Trophoblast cell (in vitro differentiated cells and primary cell): ENCODE measurements at regions not wholly inside any gene's neighbourhood (a gene's known extent, or its start where the extent isn't known, plus 50 kb on each side); places are given as distances from the start of the nearest gene placed in this dataset.

Experiments
- DNase-seq, 2 donors: peaks; one replicate each; pipeline ENCODE4 v3.0.0-alpha.2; 2016
- H2AFZ ChIP-seq: 2 replicates; pipeline ENCODE4 v1.6.1; 2013; ENCODE audit warnings: low read length, moderate library complexity, mild to moderate bottlenecking; ENCODE audit not compliant: insufficient read depth, poor library complexity
- H2AK5ac ChIP-seq: 2 replicates; pipeline ENCODE4 v1.6.1; 2013; ENCODE audit warnings: mild to moderate bottlenecking, low read length
- H2BK120ac ChIP-seq: 2 replicates; pipeline ENCODE4 v1.6.1; 2013; ENCODE audit warnings: low read length, mild to moderate bottlenecking, moderate library complexity; ENCODE audit not compliant: insufficient read depth, poor library complexity
- H2BK12ac ChIP-seq: 2 replicates; pipeline ENCODE4 v1.6.1; 2013; ENCODE audit warnings: mild to moderate bottlenecking, low read length, moderate library complexity
- H2BK5ac ChIP-seq: 2 replicates; pipeline ENCODE4 v1.6.1; 2013; ENCODE audit warnings: low read length, low read depth, moderate library complexity, mild to moderate bottlenecking; ENCODE audit not compliant: poor library complexity
- H3K14ac ChIP-seq: 2 replicates; pipeline ENCODE4 v1.6.1; 2013; ENCODE audit warnings: mild to moderate bottlenecking, low read length
- H3K18ac ChIP-seq: 2 replicates; pipeline ENCODE4 v1.6.1; 2013; ENCODE audit warnings: mild to moderate bottlenecking, low read length
- H3K23ac ChIP-seq: 2 replicates; pipeline ENCODE4 v1.6.1; 2013; ENCODE audit warnings: low read length
- H3K27ac ChIP-seq: 2 replicates; pipeline ENCODE4 v1.5.1; 2013; ENCODE audit warnings: low read depth, mild to moderate bottlenecking, inconsistent platforms, low read length, moderate library complexity
- H3K27me3 ChIP-seq: 2 replicates; pipeline ENCODE4 v1.6.1; 2013; ENCODE audit warnings: inconsistent platforms, mild to moderate bottlenecking, low read length, moderate library complexity; ENCODE audit not compliant: insufficient read depth
- H3K36me3 ChIP-seq, 2 experiments: 1 replicate in 1 of 2; 2 replicates in 1 of 2; pipeline ENCODE4 v1.6.1; 2013; ENCODE audit warnings: low read length in 2 of 2, mild to moderate bottlenecking in 2 of 2, moderate library complexity in 1 of 2; ENCODE audit not compliant: insufficient read depth in 2 of 2, control insufficient read depth in 1 of 2
- H3K4ac ChIP-seq: 2 replicates; pipeline ENCODE4 v1.6.1; 2013; ENCODE audit warnings: low read depth, mild to moderate bottlenecking, low read length, moderate library complexity
- H3K4me1 ChIP-seq, 2 experiments: 1 replicate in 1 of 2; 2 replicates in 1 of 2; pipeline ENCODE4 v1.6.1; 2013; ENCODE audit warnings: low read length in 2 of 2, mild to moderate bottlenecking in 2 of 2, moderate library complexity in 1 of 2; ENCODE audit not compliant: insufficient read depth in 2 of 2, control insufficient read depth in 1 of 2
- H3K4me2 ChIP-seq: 2 replicates; pipeline ENCODE4 v1.6.1; 2013; ENCODE audit warnings: inconsistent platforms, mild to moderate bottlenecking, low read length, moderate library complexity
- H3K4me3 ChIP-seq: 2 replicates; pipeline ENCODE4 v1.5.1; 2013; ENCODE audit warnings: mild to moderate bottlenecking, low read depth, low read length, inconsistent platforms
- H3K79me1 ChIP-seq: one replicate; pipeline ENCODE4 v1.6.1; 2013; ENCODE audit warnings: low read length
- H3K79me2 ChIP-seq: 2 replicates; pipeline ENCODE4 v1.6.1; 2013; ENCODE audit warnings: low read length, mild to moderate bottlenecking; ENCODE audit not compliant: control insufficient read depth, insufficient read depth, poor library complexity
- H3K9ac ChIP-seq: 2 replicates; pipeline ENCODE4 v1.6.1; 2013; ENCODE audit warnings: mild to moderate bottlenecking, low read length
- H3K9me3 ChIP-seq: 2 replicates; pipeline ENCODE4 v1.6.1; 2013; ENCODE audit warnings: low read depth, mild to moderate bottlenecking, control low read depth, inconsistent platforms, low read length; ENCODE audit not compliant: insufficient read depth
- H4K12ac ChIP-seq: 2 replicates; pipeline ENCODE4 v1.6.1; 2013; ENCODE audit warnings: low read depth, mild to moderate bottlenecking, low read length, moderate library complexity
- H4K8ac ChIP-seq: 2 replicates; pipeline ENCODE4 v1.6.1; 2013; ENCODE audit warnings: low read depth, mild to moderate bottlenecking, low read length, moderate library complexity
- H4K91ac ChIP-seq: one replicate; pipeline ENCODE4 v1.6.1; 2013; ENCODE audit warnings: low read depth, mild to moderate bottlenecking, low read length, moderate library complexity
- WGBS: extraction: QIAGEN DNeasy Blood & Tissue Kit; methylation state at CpG from one replicate; pipeline ENCODE4 v1.1.7; 2013; ENCODE audit warnings: missing lambda C conversion rate; ENCODE audit not compliant: insufficient read length, insufficient coverage; ENCODE audit errors: extremely low coverage; 5-methylcytosine and 5-hydroxymethylcytosine counted together

DNA sequence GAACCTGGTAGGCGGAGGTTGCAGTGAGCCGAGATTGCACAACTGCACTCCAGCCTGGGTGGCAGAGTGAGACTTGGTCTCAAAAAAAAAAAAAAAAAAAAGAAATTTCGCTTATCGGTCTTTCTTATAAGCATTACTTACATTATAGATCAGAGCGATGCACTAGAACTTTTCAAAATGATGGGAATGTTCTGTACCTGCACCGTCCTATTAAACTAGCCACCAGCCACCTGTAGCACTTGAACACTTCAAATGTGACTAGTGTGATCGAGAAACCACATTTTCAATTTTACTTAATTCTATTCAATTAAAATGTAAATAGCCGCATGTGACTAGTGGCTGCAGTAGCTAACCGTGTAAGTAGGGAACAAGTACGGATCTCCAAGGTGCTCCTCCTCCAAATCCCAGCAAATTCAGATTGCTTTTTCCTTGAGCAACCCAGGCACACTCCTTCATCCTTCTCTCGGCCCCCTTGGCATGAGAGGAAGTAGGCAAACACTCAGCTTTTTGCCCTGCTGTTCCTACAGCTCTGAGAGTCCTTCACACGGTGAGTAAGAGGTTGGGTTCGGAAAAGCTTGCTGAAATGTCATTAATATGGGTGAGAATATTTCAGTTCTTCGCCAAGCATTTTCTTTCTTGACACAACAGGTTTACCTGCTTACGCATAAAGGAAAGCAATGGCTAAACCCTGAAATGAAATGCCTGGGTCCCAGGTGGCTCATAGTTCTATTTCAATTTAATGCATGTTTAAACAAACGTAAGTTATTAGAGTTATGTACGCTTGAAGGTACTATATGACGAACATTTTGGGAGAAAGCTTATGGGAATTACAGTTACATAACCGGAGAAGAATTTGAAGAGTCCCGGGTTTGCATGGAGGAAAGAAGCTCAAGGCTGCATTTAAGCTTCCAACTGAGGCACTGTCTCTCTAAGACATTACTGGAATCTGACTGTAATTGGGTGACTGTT, 69.5 kb upstream of the HUNK start:
- Histone ChIP-seq H3K27ac (no peak overlapping the region), H3K79me1 (peaks cover 10% of the 10 kb centered on the region), H3K4ac (no peak overlapping the region), H3K18ac (no peak overlapping the region), H3K23ac (no peak overlapping the region), H4K12ac (no peak overlapping the region), H2BK12ac (peak overlapping the region; percentile 85), H3K79me2 (peaks cover 2% of the 10 kb centered on the region), H3K4me1 (peaks cover 13 to 20% of the 10 kb centered on the region in 2 experiments), H4K8ac (no peak overlapping the region), H3K14ac (no peak overlapping the region), H2AFZ (no peak overlapping the region), H3K9me3 (peaks cover 2% of the 10 kb centered on the region), H3K4me3 (no peak overlapping the region), H2BK120ac (no peak overlapping the region), H4K91ac (peak overlapping the region; percentile 5), H2BK5ac (no peak overlapping the region), H3K27me3 (no peaks in the 10 kb centered on the region), H3K36me3 (no peaks in the 10 kb centered on the region), H2AK5ac (no peak overlapping the region), H3K9ac (no peak overlapping the region), H3K4me2 (no peak overlapping the region)
- peak; percentile 90 to 98 for DNase-seq
- no CpG with 5 or more reads among the region's 20 CpGs for WGBS

DNA sequence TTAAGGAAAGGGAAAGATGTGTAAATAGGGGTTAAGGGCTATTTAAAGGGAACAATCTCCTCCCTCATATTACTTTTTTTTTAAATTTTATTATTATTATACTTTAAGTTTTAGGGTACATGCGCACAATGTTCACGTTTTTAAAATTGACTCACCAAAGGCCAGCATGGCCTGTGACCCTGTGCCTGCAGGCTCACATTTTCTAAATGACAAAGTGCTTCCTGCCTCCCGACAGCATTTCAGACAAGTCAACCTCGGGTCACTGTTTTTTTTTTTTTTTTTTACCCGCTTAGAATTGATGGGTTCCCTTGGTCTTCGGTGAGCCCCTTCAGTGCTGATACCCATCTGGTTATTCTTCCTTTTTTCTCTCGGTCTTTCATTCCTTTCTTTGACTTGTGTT, 70.4 kb upstream of the SCAF4 start:
- Histone ChIP-seq H3K23ac (no peak overlapping the region), H2AFZ (no peak overlapping the region), H2BK120ac (peak overlapping the region; percentile 56), H4K12ac (no peak overlapping the region), H3K4me2 (no peak overlapping the region), H3K27ac (no peak overlapping the region), H3K18ac (no peak overlapping the region), H4K91ac (no peak overlapping the region), H3K4ac (no peak overlapping the region), H3K4me1 (peaks cover 13 to 20% of the 10 kb centered on the region in 2 experiments), H2AK5ac (no peak overlapping the region), H2BK5ac (peak overlapping the region; percentile 35), H3K36me3 (no peaks in the 10 kb centered on the region), H3K14ac (no peak overlapping the region), H3K4me3 (no peak overlapping the region), H4K8ac (no peak overlapping the region), H2BK12ac (no peak overlapping the region), H3K27me3 (no peaks in the 10 kb centered on the region), H3K79me2 (peaks cover 2% of the 10 kb centered on the region), H3K79me1 (peaks cover 10% of the 10 kb centered on the region), H3K9ac (no peak overlapping the region), H3K9me3 (peaks cover 2% of the 10 kb centered on the region)
- WGBS: no CpG with 5 or more reads among the region's 7 CpGs
- peak; percentile 73 to 87 for DNase-seq

DNA sequence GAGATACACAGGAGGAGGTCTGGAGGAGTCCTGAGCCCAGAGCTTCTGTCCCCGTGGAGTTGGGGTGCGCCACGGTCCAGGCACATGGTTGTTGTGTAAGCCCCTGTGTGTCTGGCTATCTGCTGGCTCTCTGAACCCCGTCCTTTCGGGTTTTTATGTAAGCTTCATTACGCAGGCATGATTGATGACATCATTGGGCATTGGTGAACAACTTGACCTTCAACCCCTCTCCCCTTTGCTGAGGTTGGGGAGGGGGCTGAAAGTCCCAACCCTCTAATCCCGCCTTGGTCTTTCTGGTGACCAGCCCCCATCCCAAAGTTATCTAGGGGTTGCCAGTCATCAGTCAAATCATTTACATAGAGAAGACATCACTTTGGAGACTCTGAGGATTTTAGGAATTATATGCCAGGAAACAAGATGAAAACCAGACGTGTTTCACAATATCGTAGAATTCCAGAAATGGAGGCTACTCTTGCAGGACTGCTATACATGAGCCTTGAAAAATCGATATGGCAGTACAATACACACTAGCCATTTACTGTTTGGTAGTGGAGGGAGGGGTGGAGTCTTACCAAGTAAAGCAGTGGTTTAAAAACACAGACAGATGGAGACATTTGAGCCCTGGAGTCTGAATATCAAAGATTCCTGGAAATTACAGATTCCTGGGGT, 69.8 kb upstream of the SCAF4 start:
- Histone ChIP-seq H3K27ac (no peak overlapping the region), H3K27me3 (no peaks in the 10 kb centered on the region), H2BK5ac (peak overlapping the region; percentile 35), H3K79me1 (peaks cover 10% of the 10 kb centered on the region), H3K14ac (peak overlapping the region; percentile 64), H2BK120ac (peak overlapping the region; percentile 56), H3K4me3 (no peak overlapping the region), H4K91ac (peak overlapping the region; percentile 15), H3K4ac (no peak overlapping the region), H3K36me3 (no peaks in the 10 kb centered on the region), H3K4me1 (peaks cover 13 to 20% of the 10 kb centered on the region in 2 experiments), H2BK12ac (peak overlapping the region; percentile 84), H3K18ac (no peak overlapping the region), H3K23ac (no peak overlapping the region), H3K79me2 (peaks cover 2% of the 10 kb centered on the region), H2AFZ (no peak overlapping the region), H3K4me2 (no peak overlapping the region), H3K9me3 (peaks cover 2% of the 10 kb centered on the region), H4K12ac (no peak overlapping the region), H2AK5ac (peak overlapping the region; percentile 13), H4K8ac (no peak overlapping the region), H3K9ac (no peak overlapping the region)
- DNase-seq: peak in 1 of 2 donors; percentile 68
- WGBS: no CpG with 5 or more reads among the region's 10 CpGs

DNA sequence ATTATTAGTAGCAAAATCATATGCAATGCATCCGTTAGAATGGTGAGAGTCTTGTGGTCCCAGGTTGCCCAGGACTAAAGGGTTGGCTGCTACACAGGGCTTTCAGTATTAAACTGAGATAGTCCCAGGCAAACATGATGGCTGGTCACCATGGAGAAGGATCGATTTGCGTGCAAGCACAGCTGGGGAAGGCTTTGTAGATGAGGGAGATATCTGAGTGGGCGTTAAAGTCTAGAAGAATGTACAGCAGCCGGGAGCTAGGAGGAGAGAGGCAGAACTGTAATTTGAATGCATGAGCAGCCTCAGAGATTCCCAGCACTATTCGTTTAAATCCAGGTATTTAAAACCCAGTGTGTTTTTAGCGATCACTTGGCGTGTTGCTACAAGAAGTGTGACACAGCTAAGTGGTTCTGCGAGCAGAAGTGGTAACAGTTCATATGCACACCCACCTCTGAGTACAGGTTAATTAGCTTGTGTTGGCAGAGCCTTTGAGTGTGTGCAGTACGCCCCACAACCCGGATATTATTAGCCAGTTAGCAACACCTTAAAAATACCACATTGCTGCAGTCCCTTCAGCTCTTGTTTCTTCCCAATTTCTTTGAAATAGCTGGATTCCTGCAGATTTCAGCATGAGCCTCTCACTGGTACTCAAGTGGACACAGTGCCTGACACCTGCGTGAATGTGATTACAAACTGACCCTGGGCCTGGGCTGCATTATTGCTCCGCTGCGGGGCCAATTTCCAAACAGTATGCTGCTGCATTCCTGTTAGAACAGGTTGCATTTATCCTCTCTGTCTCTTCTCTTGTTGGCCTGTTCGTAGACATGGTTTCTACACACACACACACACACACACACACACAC, 67.2 kb upstream of the SCAF4 start:
- DNase-seq: peak; percentile 67 to 75
- H4K12ac ChIP-seq: no peak overlapping the region
- H3K18ac ChIP-seq: no peak overlapping the region
- no peak overlapping the region for H3K14ac ChIP-seq
- H3K9me3 ChIP-seq: peaks cover 2% of the 10 kb centered on the region
- no peaks in the 10 kb centered on the region for H3K27me3 ChIP-seq
- H3K4ac ChIP-seq: no peak overlapping the region
- H2BK12ac ChIP-seq: no peak overlapping the region
- no peak overlapping the region for H4K91ac ChIP-seq
- no peaks in the 10 kb centered on the region for H3K36me3 ChIP-seq
- H3K4me3 ChIP-seq: no peak overlapping the region
- WGBS: no CpG with 5 or more reads among the region's 15 CpGs
- no peak overlapping the region for H4K8ac ChIP-seq
- peaks cover 13 to 20% of the 10 kb centered on the region in 2 experiments for H3K4me1 ChIP-seq
- no peak overlapping the region for H3K27ac ChIP-seq
- H2BK120ac ChIP-seq: no peak overlapping the region
- H3K23ac ChIP-seq: no peak overlapping the region
- H3K9ac ChIP-seq: no peak overlapping the region
- H2AFZ ChIP-seq: no peak overlapping the region
- H3K79me1 ChIP-seq: peaks cover 10% of the 10 kb centered on the region
- H2BK5ac ChIP-seq: no peak overlapping the region
- no peak overlapping the region for H3K4me2 ChIP-seq
- no peak overlapping the region for H2AK5ac ChIP-seq
- H3K79me2 ChIP-seq: peaks cover 2% of the 10 kb centered on the region
